ENCODE measurements at regions not wholly inside any gene's neighbourhood (a gene's known extent, or its start where the extent isn't known, plus 50 kb on each side); places are given as distances from the start of the nearest gene placed in this dataset.

GRCh38 chr16:51638339-51639135 lies 487.5 kb upstream of the SALL1 start:
- POLR2A ChIA-PET: no interaction called here
- no peaks in the 10 kb centered on the region for H3K36me3 ChIP-seq (ENCODE audit: control insufficient read depth in 1 of 2, insufficient read depth in 2 of 2, low read length in 2 of 2)
- DNase-seq (ENCODE audit: low read depth, low spot score) (no peak), ATAC-seq (no peak)
- no peak overlapping the region for H2AFZ ChIP-seq (ENCODE audit: low read depth, low read length, poor library complexity, severe bottlenecking)
- CTCF ChIA-PET: no interaction called here
- H3K79me2 ChIP-seq (ENCODE audit: insufficient read depth, low read length): no peaks in the 10 kb centered on the region
- peaks cover 3 to 9% of the 10 kb centered on the region in 2 experiments; a peak in 2 of 4 replicates for H3K9me3 ChIP-seq (ENCODE audit: control insufficient read depth in 1 of 2, insufficient read depth in 1 of 2, low read depth in 1 of 2, low read length in 2 of 2)
- intact Hi-C loops (cut with micrococcal nuclease): no loop called here
- no peak overlapping the region for H3K4me3 ChIP-seq (replicated peaks in 1 of 2; ENCODE audit: low read depth in 1 of 2, low read length in 2 of 2)
- H3K9me2 ChIP-seq (ENCODE audit: insufficient read depth): no peaks in the 10 kb centered on the region
- H3K4me1 ChIP-seq (ENCODE audit: control insufficient read depth in 1 of 2, insufficient read depth in 2 of 2, low read length in 2 of 2): no peaks in the 10 kb centered on the region
- no peaks in the 10 kb centered on the region for H4K20me1 ChIP-seq (ENCODE audit: insufficient read depth)
- H3K27me3 ChIP-seq (ENCODE audit: insufficient read depth, low read length): no peaks in the 10 kb centered on the region
- RAD21 ChIA-PET (ENCODE audit: low non-redundant PET in 1 of 2, low total read pairs in 2 of 2, uncharacterized antibody in 2 of 2, unreplicated experiment in 2 of 2): no interaction called here
- BruUV-seq (replicated peaks): no TSS peak
- H3K9ac ChIP-seq (ENCODE audit: low read length): no peak overlapping the region
- no peak overlapping the region for H3K27ac ChIP-seq (ENCODE audit: low read depth, low read length)
- TF ChIP-seq TCF7L2 (IDR thresholded peaks at IDR 0.05; ENCODE audit: borderline replicate concordance, extremely low read depth, insufficient read depth, insufficient read length) (no peak), SP1 (IDR thresholded peaks at IDR 0.05; ENCODE audit: low read depth) (no peak), POLR2AphosphoS5 (IDR thresholded peaks at IDR 0.05; ENCODE audit: low read depth, low read length) (no peak), REST (IDR thresholded peaks at IDR 0.05; ENCODE audit: low read depth) (no peak), ELF1 (IDR thresholded peaks at IDR 0.05; ENCODE audit: borderline replicate concordance, low read depth) (no peak), FOSL1 (IDR thresholded peaks at IDR 0.05; ENCODE audit: low read depth) (no peak), EZH2phosphoT487 (IDR thresholded peaks at IDR 0.05; ENCODE audit: borderline replicate concordance) (no peak), CEBPB (IDR thresholded peaks at IDR 0.05; ENCODE audit: low read depth) (no peak), MAX (IDR thresholded peaks at IDR 0.05) (no peak), EZH2 (IDR thresholded peaks at IDR 0.05) (no peak), CBX3 (IDR thresholded peaks at IDR 0.05; ENCODE audit: low read depth) (no peak), POLR2A (IDR thresholded peaks at IDR 0.05; ENCODE audit: borderline replicate concordance, extremely low read depth, insufficient read depth, insufficient read length) (no peak), ATF3 (IDR thresholded peaks at IDR 0.05) (no peak), ZBTB33 (IDR thresholded peaks at IDR 0.05; ENCODE audit: extremely low read depth, insufficient replicate concordance, low read length) (no peak), SIN3A (IDR thresholded peaks at IDR 0.05; ENCODE audit: low read depth) (no peak)
- no peak overlapping the region for H3K4me2 ChIP-seq (ENCODE audit: low read length)
